ENCODE measurements at regions not wholly inside any gene's neighbourhood (a gene's known extent, or its start where the extent isn't known, plus 50 kb on each side); places are given as distances from the start of the nearest gene placed in this dataset.

- WGBS, 4 donors: 11 to 23% (median 16%) methylated on average over 2 of the region's 2 CpGs
- Histone ChIP-seq H3K4me1 (replicated peaks in 1 of 2) (no peaks in the 10 kb centered on the region), H3K4me3 (no peak overlapping the region), H3K9me3 (replicated peaks in 1 of 3) (no peaks in the 10 kb centered on the region), H3K27me3 (no peaks in the 10 kb centered on the region), H3K36me3 (replicated peaks in 1 of 2) (no peaks in the 10 kb centered on the region), H3K27ac (no peak overlapping the region)
- intact Hi-C loops (cut with DNase I): no loop called here
- TF ChIP-seq POLR2A (IDR thresholded peaks at IDR 0.05): no peak
- TF ChIP-seq, protein P1, sequence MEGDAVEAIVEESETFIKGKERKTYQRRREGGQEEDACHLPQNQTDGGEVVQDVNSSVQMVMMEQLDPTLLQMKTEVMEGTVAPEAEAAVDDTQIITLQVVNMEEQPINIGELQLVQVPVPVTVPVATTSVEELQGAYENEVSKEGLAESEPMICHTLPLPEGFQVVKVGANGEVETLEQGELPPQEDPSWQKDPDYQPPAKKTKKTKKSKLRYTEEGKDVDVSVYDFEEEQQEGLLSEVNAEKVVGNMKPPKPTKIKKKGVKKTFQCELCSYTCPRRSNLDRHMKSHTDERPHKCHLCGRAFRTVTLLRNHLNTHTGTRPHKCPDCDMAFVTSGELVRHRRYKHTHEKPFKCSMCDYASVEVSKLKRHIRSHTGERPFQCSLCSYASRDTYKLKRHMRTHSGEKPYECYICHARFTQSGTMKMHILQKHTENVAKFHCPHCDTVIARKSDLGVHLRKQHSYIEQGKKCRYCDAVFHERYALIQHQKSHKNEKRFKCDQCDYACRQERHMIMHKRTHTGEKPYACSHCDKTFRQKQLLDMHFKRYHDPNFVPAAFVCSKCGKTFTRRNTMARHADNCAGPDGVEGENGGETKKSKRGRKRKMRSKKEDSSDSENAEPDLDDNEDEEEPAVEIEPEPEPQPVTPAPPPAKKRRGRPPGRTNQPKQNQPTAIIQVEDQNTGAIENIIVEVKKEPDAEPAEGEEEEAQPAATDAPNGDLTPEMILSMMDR (IDR thresholded peaks at IDR 0.05): peak; percentile 51 to 76 (median 66)
- peak in 4 of 7 donors; percentile 10 to 23 (median 18) for DNase-seq
Measured at GRCh38 chr13:65638572-65639168, 1591.5 kb downstream of the PCDH9 start.

DNA sequence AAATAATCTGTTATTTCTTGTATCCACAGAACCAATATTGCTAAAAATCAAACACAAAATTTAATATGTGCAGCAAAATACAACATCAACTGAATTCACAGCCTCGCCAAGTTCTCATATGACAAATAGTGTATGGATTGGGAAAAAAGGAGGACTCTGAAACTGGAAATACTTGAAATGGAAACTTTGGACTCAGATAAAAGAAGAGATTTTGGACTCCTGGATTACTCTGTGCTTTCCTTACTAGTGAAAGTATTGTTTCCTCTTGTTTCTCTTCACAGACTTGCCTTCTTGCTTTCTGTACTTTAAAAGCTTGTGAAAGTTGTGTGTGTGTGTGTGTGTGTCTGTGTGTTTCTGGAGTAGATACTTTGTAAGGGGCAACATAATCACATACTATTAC, 1596.3 kb downstream of the PCDH9 start:
- no peaks in the 10 kb centered on the region for H3K9me3 ChIP-seq (replicated peaks in 1 of 3)
- no peaks in the 10 kb centered on the region for H3K27me3 ChIP-seq
- no peaks in the 10 kb centered on the region for H3K4me1 ChIP-seq (replicated peaks in 1 of 2)
- WGBS, 4 donors: 79 to 95% (median 92%) methylated on average over 1 of the region's 1 CpG
- no peaks in the 10 kb centered on the region for H3K36me3 ChIP-seq (replicated peaks in 1 of 2)
- TF ChIP-seq POLR2A (IDR thresholded peaks at IDR 0.05): no peak
- TF ChIP-seq, protein P1 (IDR thresholded peaks at IDR 0.05): no peak
- intact Hi-C loops (cut with DNase I): no loop called here
- H3K27ac ChIP-seq: no peak overlapping the region
- no peak overlapping the region for H3K4me3 ChIP-seq
- no peak for DNase-seq

DNA sequence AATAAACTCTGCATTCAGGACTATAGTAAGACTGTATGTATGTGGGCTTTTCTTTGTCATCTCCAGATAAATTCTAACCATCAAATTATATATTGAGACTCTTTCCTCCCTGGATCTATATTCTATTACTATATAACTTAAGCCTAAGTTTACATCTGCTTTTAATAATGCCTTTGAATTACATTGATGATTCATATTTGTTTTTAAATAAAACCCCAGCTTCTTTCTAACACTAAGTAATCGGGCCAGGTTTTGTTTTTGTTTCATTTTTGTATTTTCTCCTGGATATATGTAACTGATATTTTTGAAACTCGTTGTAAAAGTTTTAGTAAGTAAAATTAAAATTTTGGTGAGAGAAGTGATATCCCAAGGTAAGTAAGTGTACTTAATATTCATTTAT, 1599.1 kb downstream of the PCDH9 start:
- WGBS, 4 donors: 54 to 71% (median 65%) methylated on average over 2 of the region's 2 CpGs

GRCh38 chr13:65629926-65630325, 1600.2 kb downstream of the PCDH9 start:
- WGBS, 4 donors: 65 to 82% (median 70%) methylated on average over 2 of the region's 2 CpGs
- Histone ChIP-seq H3K27ac (no peak overlapping the region), H3K27me3 (no peaks in the 10 kb centered on the region), H3K4me1 (replicated peaks in 1 of 2) (no peaks in the 10 kb centered on the region), H3K4me3 (no peak overlapping the region), H3K36me3 (replicated peaks in 1 of 2) (no peaks in the 10 kb centered on the region), H3K9me3 (replicated peaks in 1 of 3) (no peaks in the 10 kb centered on the region)
- intact Hi-C loops (cut with DNase I): no loop called here
- no peak for DNase-seq
- TF ChIP-seq POLR2A (IDR thresholded peaks at IDR 0.05): no peak
- TF ChIP-seq, protein P1 (IDR thresholded peaks at IDR 0.05): no peak

More for the DNA sequence above, 1599.1 kb downstream of the PCDH9 start:
- Histone ChIP-seq H3K9me3 (replicated peaks in 1 of 3) (no peaks in the 10 kb centered on the region), H3K36me3 (replicated peaks in 1 of 2) (no peaks in the 10 kb centered on the region), H3K4me1 (replicated peaks in 1 of 2) (no peaks in the 10 kb centered on the region), H3K27ac (no peak overlapping the region), H3K4me3 (no peak overlapping the region), H3K27me3 (no peaks in the 10 kb centered on the region)
- no peak for DNase-seq
- intact Hi-C loops (cut with DNase I): no loop called here
- TF ChIP-seq, protein P1 (IDR thresholded peaks at IDR 0.05): no peak
- TF ChIP-seq POLR2A (IDR thresholded peaks at IDR 0.05): no peak
